ENCODE measurements at regions not wholly inside any gene's neighbourhood (a gene's known extent, or its start where the extent isn't known, plus 50 kb on each side); places are given as distances from the start of the nearest gene placed in this dataset.

- TF ChIP-seq CTCF (conservative IDR thresholded peaks at IDR 0.05; ENCODE audit: low read depth, low read length) (no peak), EZH2 (IDR thresholded peaks at IDR 0.05; ENCODE audit: low read length, unreplicated experiment) (no peak), EZH2phosphoT487 (IDR thresholded peaks at IDR 0.05; ENCODE audit: borderline replicate concordance, low read length) (no peak)
Measured at GRCh38 chr6:8982668-8983067, 547.3 kb upstream of the SLC35B3 start.

All from PC-3 (cell line).